Neural cell (in vitro differentiated cells): ENCODE measurements at regions not wholly inside any gene's neighbourhood (a gene's known extent, or its start where the extent isn't known, plus 50 kb on each side); places are given as distances from the start of the nearest gene placed in this dataset.
A peak's percentile ranks its signal among the peaks of the same experiment; 100 is the strongest.

ENCODE experiments used
- H2AFZ ChIP-seq: fragments of 200-600, 300-800 bp; sonication (generic), shearing (Covaris generic); 2 replicates; pipeline ENCODE4 v1.6.0; 2014; ENCODE audit warnings: low read depth, mild to moderate bottlenecking, antibody characterized with exemption, low read length, moderate library complexity
- H3F3A ChIP-seq: fragments of 200-600 bp; shearing (Covaris generic); 2 replicates; pipeline ENCODE4 v1.6.1; 2016; ENCODE audit warnings: mild to moderate bottlenecking, moderate library complexity, mixed read lengths, antibody characterized with exemption, low read length; ENCODE audit not compliant: insufficient read depth, poor library complexity, severe bottlenecking
- H3K27ac ChIP-seq: fragments of 200-600, 300-800 bp; sonication (generic), shearing (Covaris generic); 2 replicates; pipeline ENCODE4 v1.5.1; 2014; ENCODE audit warnings: mild to moderate bottlenecking, low read length, moderate library complexity
- H3K27me3 ChIP-seq: fragments of 300-800, 200-600 bp; sonication (generic), shearing (Covaris generic); 2 replicates; pipeline ENCODE4 v1.6.0; 2014; ENCODE audit warnings: mild to moderate bottlenecking, low read depth, low read length, moderate library complexity; ENCODE audit not compliant: insufficient read depth
- H3K36me3 ChIP-seq: fragments of 300-800, 200-600 bp; sonication (generic), shearing (Covaris generic); 2 replicates; pipeline ENCODE4 v1.5.1; 2014; ENCODE audit warnings: mild to moderate bottlenecking, antibody characterized with exemption, low read length, moderate library complexity; ENCODE audit not compliant: insufficient read depth
- H3K4me2 ChIP-seq: fragments of 300-800, 200-600 bp; sonication (generic), shearing (Covaris generic); 2 replicates; pipeline ENCODE4 v1.6.0; 2014; ENCODE audit warnings: mild to moderate bottlenecking, low read length
- H3K4me3 ChIP-seq: fragments of 300-800, 200-600 bp; sonication (generic), shearing (Covaris generic); 2 replicates; pipeline ENCODE4 v1.5.1; 2014; ENCODE audit warnings: mild to moderate bottlenecking, low read length, moderate library complexity
- H3K79me2 ChIP-seq: fragments of 200-600 bp; shearing (Covaris generic); replicated peaks from 2 replicates; pipeline ENCODE4 v1.6.0; 2014; ENCODE audit warnings: mild to moderate bottlenecking, low read length, moderate library complexity; ENCODE audit not compliant: insufficient read depth
- H3K9ac ChIP-seq: fragments of 300-800, 200-600 bp; sonication (generic), shearing (Covaris generic); 2 replicates; pipeline ENCODE4 v1.6.1; 2016; ENCODE audit warnings: mild to moderate bottlenecking, low read length, mixed read lengths
- H3K9me2 ChIP-seq: fragments of 200-600 bp; shearing (Covaris generic); 2 replicates; pipeline ENCODE4 v1.6.1; 2016; ENCODE audit warnings: mild to moderate bottlenecking, low read length, mixed read lengths; ENCODE audit not compliant: insufficient read depth
- H3K9me3 ChIP-seq: fragments of 200-600, 300-800 bp; sonication (generic), shearing (Covaris generic); 2 replicates; pipeline ENCODE4 v1.6.1; 2016; ENCODE audit warnings: mild to moderate bottlenecking, mixed run types, low read length, moderate library complexity, mixed read lengths
- H4K20me1 ChIP-seq: fragments of 200-600 bp; shearing (Covaris generic); 2 replicates; pipeline ENCODE4 v1.6.1; 2016; ENCODE audit warnings: mild to moderate bottlenecking, mixed run types; ENCODE audit not compliant: insufficient read depth
- EP300 ChIP-seq: fragments of 450-650 bp; conservative IDR thresholded peaks from 2 replicates; pipeline ENCODE4 v1.6.1; 2014; ENCODE audit warnings: antibody characterized with exemption, mild to moderate bottlenecking, moderate library complexity; ENCODE audit not compliant: poor library complexity, severe bottlenecking
- EZH2 ChIP-seq: fragments of 200-600, 300-800 bp; shearing (Covaris generic), sonication (generic); IDR thresholded peaks from 2 replicates; pipeline ENCODE4 v1.6.1; 2014; ENCODE audit warnings: antibody characterized with exemption, low read length, borderline replicate concordance, mild to moderate bottlenecking; ENCODE audit not compliant: insufficient read depth, poor library complexity, severe bottlenecking
- MXI1 ChIP-seq: fragments of 450-650 bp; conservative IDR thresholded peaks from 2 replicates; pipeline ENCODE4 v1.6.1; 2014; ENCODE audit warnings: antibody characterized with exemption, mild to moderate bottlenecking; ENCODE audit not compliant: poor library complexity, severe bottlenecking
- POLR2AphosphoS5 ChIP-seq: IDR thresholded peaks from 2 replicates; pipeline ENCODE4 v1.6.1; 2012
- RAD21 ChIP-seq: fragments of 450-650 bp; conservative IDR thresholded peaks from 2 replicates; pipeline ENCODE4 v1.6.1; 2014; ENCODE audit warnings: antibody characterized with exemption, mild to moderate bottlenecking, moderate library complexity
- SMC3 ChIP-seq: fragments of 450-650 bp; conservative IDR thresholded peaks from 2 replicates; pipeline ENCODE4 v1.6.1; 2014; ENCODE audit warnings: antibody characterized with exemption, mild to moderate bottlenecking, moderate library complexity; ENCODE audit not compliant: poor library complexity
- TAF1 ChIP-seq: IDR thresholded peaks from 2 replicates; pipeline ENCODE4 v1.6.1; 2012; ENCODE audit warnings: low read depth
- TF ChIP-seq, protein P1 (sequence below): fragments of 450-650 bp; IDR thresholded peaks from 2 replicates; pipeline ENCODE4 v1.5.1; 2014; ENCODE audit warnings: antibody characterized with exemption, mild to moderate bottlenecking, moderate library complexity; ENCODE audit not compliant: poor library complexity, severe bottlenecking
- TF ChIP-seq, protein P2 (sequence below): IDR thresholded peaks from 2 replicates; pipeline ENCODE4 v1.6.1; 2012; ENCODE audit warnings: borderline replicate concordance

DNA sequence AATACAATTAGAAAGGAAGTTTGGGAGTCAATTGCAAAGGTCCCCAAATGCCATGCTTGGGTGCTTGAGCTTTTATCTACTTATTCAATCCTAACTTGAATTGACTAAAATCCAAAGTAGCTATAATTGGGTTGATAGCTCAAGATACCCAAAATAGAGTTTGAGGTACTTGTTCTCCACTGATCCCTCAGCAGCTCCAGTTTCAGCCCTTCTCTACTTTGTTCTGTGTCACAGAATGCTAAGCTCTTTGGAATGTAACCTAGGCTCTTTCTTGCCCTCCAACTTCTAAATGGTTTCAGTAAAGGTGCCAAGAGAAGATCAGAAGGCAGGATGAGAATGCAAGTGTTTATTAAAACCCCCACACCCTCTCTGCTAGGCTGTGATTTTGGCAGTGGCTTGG lies 251.4 kb upstream of the CLEC14A start:
- no peaks in the 10 kb centered on the region for H4K20me1 ChIP-seq
- H3K9me2 ChIP-seq: no peaks in the 10 kb centered on the region
- H3K9me3 ChIP-seq: no peaks in the 10 kb centered on the region
- H3K79me2 ChIP-seq: no peaks in the 10 kb centered on the region
- H3K27ac ChIP-seq: no peak overlapping the region
- no peak overlapping the region for H3K4me2 ChIP-seq
- TF ChIP-seq, protein P1, sequence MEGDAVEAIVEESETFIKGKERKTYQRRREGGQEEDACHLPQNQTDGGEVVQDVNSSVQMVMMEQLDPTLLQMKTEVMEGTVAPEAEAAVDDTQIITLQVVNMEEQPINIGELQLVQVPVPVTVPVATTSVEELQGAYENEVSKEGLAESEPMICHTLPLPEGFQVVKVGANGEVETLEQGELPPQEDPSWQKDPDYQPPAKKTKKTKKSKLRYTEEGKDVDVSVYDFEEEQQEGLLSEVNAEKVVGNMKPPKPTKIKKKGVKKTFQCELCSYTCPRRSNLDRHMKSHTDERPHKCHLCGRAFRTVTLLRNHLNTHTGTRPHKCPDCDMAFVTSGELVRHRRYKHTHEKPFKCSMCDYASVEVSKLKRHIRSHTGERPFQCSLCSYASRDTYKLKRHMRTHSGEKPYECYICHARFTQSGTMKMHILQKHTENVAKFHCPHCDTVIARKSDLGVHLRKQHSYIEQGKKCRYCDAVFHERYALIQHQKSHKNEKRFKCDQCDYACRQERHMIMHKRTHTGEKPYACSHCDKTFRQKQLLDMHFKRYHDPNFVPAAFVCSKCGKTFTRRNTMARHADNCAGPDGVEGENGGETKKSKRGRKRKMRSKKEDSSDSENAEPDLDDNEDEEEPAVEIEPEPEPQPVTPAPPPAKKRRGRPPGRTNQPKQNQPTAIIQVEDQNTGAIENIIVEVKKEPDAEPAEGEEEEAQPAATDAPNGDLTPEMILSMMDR: no peak
- TF ChIP-seq SMC3 (no peak), TAF1 (no peak)
- TF ChIP-seq, protein P2, sequence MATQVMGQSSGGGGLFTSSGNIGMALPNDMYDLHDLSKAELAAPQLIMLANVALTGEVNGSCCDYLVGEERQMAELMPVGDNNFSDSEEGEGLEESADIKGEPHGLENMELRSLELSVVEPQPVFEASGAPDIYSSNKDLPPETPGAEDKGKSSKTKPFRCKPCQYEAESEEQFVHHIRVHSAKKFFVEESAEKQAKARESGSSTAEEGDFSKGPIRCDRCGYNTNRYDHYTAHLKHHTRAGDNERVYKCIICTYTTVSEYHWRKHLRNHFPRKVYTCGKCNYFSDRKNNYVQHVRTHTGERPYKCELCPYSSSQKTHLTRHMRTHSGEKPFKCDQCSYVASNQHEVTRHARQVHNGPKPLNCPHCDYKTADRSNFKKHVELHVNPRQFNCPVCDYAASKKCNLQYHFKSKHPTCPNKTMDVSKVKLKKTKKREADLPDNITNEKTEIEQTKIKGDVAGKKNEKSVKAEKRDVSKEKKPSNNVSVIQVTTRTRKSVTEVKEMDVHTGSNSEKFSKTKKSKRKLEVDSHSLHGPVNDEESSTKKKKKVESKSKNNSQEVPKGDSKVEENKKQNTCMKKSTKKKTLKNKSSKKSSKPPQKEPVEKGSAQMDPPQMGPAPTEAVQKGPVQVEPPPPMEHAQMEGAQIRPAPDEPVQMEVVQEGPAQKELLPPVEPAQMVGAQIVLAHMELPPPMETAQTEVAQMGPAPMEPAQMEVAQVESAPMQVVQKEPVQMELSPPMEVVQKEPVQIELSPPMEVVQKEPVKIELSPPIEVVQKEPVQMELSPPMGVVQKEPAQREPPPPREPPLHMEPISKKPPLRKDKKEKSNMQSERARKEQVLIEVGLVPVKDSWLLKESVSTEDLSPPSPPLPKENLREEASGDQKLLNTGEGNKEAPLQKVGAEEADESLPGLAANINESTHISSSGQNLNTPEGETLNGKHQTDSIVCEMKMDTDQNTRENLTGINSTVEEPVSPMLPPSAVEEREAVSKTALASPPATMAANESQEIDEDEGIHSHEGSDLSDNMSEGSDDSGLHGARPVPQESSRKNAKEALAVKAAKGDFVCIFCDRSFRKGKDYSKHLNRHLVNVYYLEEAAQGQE: no peak
- no peak overlapping the region for H3K9ac ChIP-seq
- H3K27me3 ChIP-seq: no peaks in the 10 kb centered on the region
- H3F3A ChIP-seq: no peaks in the 10 kb centered on the region
- H3K4me3 ChIP-seq: no peak overlapping the region
- H2AFZ ChIP-seq: no peak overlapping the region
- H3K36me3 ChIP-seq: no peaks in the 10 kb centered on the region

DNA sequence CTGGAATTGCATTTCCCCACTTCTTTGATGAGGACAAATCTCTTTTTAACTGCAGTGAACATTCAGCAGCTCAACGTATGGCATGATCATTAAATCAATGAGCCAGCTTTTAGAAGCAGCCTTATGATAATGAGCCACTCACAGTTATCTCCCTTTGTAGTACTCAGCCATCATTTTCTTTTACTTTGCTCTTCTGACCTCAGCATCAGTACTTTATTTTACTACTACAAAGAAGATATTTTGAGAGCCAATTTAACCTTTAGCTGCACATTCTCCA lies 250.0 kb upstream of the CLEC14A start:
- Histone ChIP-seq H3F3A (no peaks in the 10 kb centered on the region), H3K9me2 (no peaks in the 10 kb centered on the region), H2AFZ (no peak overlapping the region), H3K36me3 (no peaks in the 10 kb centered on the region), H3K9me3 (no peaks in the 10 kb centered on the region), H3K4me2 (no peak overlapping the region), H3K27ac (peak overlapping the region; percentile 40), H4K20me1 (no peaks in the 10 kb centered on the region), H3K4me3 (no peak overlapping the region), H3K79me2 (no peaks in the 10 kb centered on the region), H3K27me3 (no peaks in the 10 kb centered on the region), H3K9ac (peak overlapping the region; percentile 7)
- TF ChIP-seq, protein P1: no peak
- no peak for TF ChIP-seq RAD21
- no peak for TF ChIP-seq MXI1
- no peak for TF ChIP-seq TAF1
- TF ChIP-seq, protein P2: no peak
- no peak for TF ChIP-seq EP300
- TF ChIP-seq POLR2AphosphoS5: no peak
- TF ChIP-seq EZH2: no peak
- TF ChIP-seq SMC3: no peak
